ENCODE measurements at regions not wholly inside any gene's neighbourhood (a gene's known extent, or its start where the extent isn't known, plus 50 kb on each side); places are given as distances from the start of the nearest gene placed in this dataset.

DNA sequence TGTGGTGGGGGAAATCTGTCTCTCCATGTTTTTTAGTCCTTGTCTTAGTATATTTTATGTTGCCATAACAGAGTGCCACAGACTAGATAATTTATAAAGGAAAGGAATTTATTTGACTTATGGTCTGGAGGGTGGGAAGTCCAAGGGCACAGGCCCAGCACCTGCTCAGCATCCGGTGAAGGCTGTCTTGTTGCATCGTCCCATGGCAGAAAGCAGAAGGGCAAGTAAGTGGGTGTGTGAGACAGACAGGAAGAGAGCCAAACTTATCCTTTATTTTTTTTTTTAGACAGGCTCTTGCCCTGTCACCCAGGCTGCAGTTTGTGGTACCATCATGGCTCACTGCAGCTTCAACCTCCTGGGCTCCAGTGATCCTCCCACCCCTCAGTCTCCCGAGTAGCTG is 98.1 kb downstream of the HS1BP3 start:
- no peak overlapping the region for H3K4me3 ChIP-seq (ENCODE audit: control insufficient read depth, low read depth, low read length)
- TF ChIP-seq, protein P1, sequence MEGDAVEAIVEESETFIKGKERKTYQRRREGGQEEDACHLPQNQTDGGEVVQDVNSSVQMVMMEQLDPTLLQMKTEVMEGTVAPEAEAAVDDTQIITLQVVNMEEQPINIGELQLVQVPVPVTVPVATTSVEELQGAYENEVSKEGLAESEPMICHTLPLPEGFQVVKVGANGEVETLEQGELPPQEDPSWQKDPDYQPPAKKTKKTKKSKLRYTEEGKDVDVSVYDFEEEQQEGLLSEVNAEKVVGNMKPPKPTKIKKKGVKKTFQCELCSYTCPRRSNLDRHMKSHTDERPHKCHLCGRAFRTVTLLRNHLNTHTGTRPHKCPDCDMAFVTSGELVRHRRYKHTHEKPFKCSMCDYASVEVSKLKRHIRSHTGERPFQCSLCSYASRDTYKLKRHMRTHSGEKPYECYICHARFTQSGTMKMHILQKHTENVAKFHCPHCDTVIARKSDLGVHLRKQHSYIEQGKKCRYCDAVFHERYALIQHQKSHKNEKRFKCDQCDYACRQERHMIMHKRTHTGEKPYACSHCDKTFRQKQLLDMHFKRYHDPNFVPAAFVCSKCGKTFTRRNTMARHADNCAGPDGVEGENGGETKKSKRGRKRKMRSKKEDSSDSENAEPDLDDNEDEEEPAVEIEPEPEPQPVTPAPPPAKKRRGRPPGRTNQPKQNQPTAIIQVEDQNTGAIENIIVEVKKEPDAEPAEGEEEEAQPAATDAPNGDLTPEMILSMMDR (conservative IDR thresholded peaks at IDR 0.05; ENCODE audit: control insufficient read depth, insufficient read depth, low read depth, low read length) = no peak
- DNase-seq (ENCODE audit: low read depth) = no peak

DNA sequence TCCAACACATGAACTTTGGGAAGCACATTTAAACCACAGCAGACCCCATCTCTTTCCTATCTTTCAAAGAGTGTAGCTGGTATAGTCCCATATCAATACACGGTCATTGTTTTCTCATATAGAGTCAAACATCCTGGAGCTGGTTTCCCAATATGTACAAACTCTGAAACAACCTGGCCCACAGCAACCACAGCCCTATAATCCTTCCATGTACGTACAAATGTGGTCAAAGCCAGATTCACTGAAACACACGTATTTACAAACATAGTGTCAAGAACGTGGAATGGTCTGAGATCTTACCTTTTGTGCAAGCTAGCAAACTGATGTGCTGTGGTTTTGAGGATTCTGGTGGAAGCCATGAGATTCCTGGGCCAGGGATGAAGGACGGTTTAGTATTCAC is 97.3 kb downstream of the HS1BP3 start:
- TF ChIP-seq, protein P1 (conservative IDR thresholded peaks at IDR 0.05; ENCODE audit: control insufficient read depth, insufficient read depth, low read depth, low read length) = no peak
- no peak overlapping the region for H3K4me3 ChIP-seq (ENCODE audit: control insufficient read depth, low read depth, low read length)
- no peak for DNase-seq (ENCODE audit: low read depth)

DNA sequence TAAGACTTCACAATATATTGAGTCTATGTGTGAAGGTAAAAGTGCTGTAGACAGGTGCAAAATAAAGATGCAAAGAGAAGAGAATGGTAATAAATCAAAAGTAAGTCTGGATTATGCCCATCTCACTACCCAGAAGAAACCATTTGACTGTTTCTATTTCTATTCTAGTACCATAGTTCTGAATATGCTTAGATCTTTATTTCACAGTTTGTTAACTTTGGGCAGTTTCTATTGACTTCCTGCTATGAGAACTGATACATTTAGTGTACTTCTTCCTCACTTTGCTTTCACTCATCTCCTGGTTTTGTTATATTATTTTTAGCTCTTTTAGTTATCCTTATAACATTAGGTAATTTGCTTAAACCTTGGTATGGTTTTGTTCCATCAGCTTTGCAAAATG is 94.9 kb downstream of the HS1BP3 start:
- H3K4me3 ChIP-seq (ENCODE audit: control insufficient read depth, low read depth, low read length) = no peak overlapping the region
- no peak for DNase-seq (ENCODE audit: low read depth)
- TF ChIP-seq, protein P1 (conservative IDR thresholded peaks at IDR 0.05; ENCODE audit: control insufficient read depth, insufficient read depth, low read depth, low read length) = no peak

DNA sequence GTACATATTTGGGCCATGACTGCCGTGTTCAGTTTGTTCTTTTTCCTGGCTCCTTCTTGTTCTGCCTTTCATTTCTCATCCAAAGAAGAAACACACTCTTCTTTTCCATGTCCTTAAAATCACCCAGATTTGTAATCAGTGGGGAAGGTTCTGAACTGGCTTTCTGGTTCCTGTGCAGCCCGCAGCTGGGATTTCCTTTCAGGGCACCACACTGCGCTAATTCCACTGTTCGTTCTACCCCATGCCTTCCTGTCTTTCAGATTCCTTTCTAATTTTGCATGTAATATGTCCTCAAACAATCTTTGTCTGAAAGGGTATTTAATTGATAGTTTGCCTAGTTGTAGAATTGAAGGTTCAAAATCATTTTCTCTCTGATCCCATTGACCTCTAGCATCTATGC is 94.1 kb downstream of the HS1BP3 start:
- no peak for DNase-seq (ENCODE audit: low read depth)
- TF ChIP-seq, protein P1 (conservative IDR thresholded peaks at IDR 0.05; ENCODE audit: control insufficient read depth, insufficient read depth, low read depth, low read length) = no peak

DNA sequence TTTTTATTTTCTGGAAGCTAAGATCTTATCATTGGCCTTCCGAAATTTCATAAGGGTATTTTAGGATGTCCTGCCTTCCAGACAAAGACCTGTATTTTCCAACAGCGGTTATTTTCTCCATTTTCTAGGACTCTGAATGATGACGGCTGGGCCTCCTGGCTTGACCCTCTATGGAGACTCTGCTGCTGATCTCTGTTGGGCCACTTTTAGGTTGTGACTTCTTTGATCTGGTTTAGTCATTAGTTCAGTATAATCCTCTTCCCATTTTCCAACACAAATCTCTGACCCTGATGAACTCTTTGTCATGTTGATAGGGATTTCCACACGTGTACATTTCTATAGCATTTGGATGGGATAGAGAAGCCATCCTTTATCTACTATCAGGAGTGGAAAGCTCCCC is 93.7 kb downstream of the HS1BP3 start:
- DNase-seq (ENCODE audit: low read depth) = no peak
- no peak overlapping the region for H3K4me3 ChIP-seq (ENCODE audit: control insufficient read depth, low read depth, low read length)
- TF ChIP-seq, protein P1 (conservative IDR thresholded peaks at IDR 0.05; ENCODE audit: control insufficient read depth, insufficient read depth, low read depth, low read length) = no peak

More for the DNA sequence above, 94.1 kb downstream of the HS1BP3 start:
- H3K4me3 ChIP-seq (ENCODE audit: control insufficient read depth, low read depth, low read length) = no peak overlapping the region

DNA sequence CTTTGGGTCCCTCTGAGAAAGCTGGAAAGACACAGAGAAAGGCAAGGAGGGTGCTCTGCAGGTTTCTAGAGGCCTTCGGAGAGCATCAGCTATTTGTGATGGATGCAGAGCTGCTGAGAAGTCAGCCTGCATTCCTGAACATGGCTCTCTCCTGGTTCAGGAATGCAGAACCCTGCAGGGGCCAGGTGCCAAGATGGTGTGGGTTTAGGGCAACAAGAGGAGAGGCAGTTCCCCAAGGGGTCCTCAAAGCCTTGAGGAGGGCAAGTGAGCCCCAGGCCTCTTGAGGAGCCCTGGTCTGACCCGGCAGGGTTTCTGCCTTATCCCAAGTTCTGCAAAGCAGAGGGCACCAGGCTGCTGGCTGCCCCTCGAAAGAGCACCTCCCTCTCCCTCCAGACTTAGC is 93.3 kb downstream of the HS1BP3 start:
- H3K4me3 ChIP-seq (ENCODE audit: control insufficient read depth, low read depth, low read length) = no peak overlapping the region
- DNase-seq (ENCODE audit: low read depth) = no peak
- TF ChIP-seq, protein P1 (conservative IDR thresholded peaks at IDR 0.05; ENCODE audit: control insufficient read depth, insufficient read depth, low read depth, low read length) = no peak

All from fibroblast of mammary gland (primary cell).